Fibroblast of villous mesenchyme (primary cell): ENCODE measurements at regions not wholly inside any gene's neighbourhood (a gene's known extent, or its start where the extent isn't known, plus 50 kb on each side); places are given as distances from the start of the nearest gene placed in this dataset.
A peak's percentile ranks its signal among the peaks of the same experiment; 100 is the strongest.

Source experiments
- DNase-seq: peaks from one replicate; pipeline ENCODE4 v3.0.0-alpha.2; 2010; ENCODE audit warnings: low read depth
- H3K4me3 ChIP-seq: 2 replicates; pipeline ENCODE4 v1.5.1; 2011; ENCODE audit warnings: low read depth, mild to moderate bottlenecking, low read length
- CTCF ChIP-seq: IDR thresholded peaks from 2 replicates; pipeline ENCODE4 v1.5.1; 2012; ENCODE audit warnings: low read depth, mild to moderate bottlenecking, low read length; ENCODE audit not compliant: insufficient read depth

GRCh38 chr4:65791812-65792308 lies 121.6 kb upstream of the EPHA5 start:
- no peak for DNase-seq
- TF ChIP-seq CTCF: no peak
- no peak overlapping the region for H3K4me3 ChIP-seq

GRCh38 chr4:65791111-65791811 lies 121.0 kb upstream of the EPHA5 start:
- no peak overlapping the region for H3K4me3 ChIP-seq
- no peak for DNase-seq
- no peak for TF ChIP-seq CTCF

GRCh38 chr4:65789805-65790204 lies 119.5 kb upstream of the EPHA5 start:
- no peak for DNase-seq
- H3K4me3 ChIP-seq: no peak overlapping the region
- no peak for TF ChIP-seq CTCF

GRCh38 chr4:65789341-65789740 lies 119.1 kb upstream of the EPHA5 start:
- no peak overlapping the region for H3K4me3 ChIP-seq
- no peak for TF ChIP-seq CTCF
- no peak for DNase-seq

- no peak overlapping the region for H3K4me3 ChIP-seq
- no peak for DNase-seq
- TF ChIP-seq CTCF: no peak
Measured at GRCh38 chr4:65777270-65777669, 107.0 kb upstream of the EPHA5 start.

- DNase-seq: no peak
- TF ChIP-seq CTCF: no peak
- H3K4me3 ChIP-seq: no peak overlapping the region
Measured at GRCh38 chr4:65773636-65774035, 103.3 kb upstream of the EPHA5 start.

- peak; percentile 11 for DNase-seq
- no peak for TF ChIP-seq CTCF
- H3K4me3 ChIP-seq: no peak overlapping the region
Measured at GRCh38 chr4:65747386-65747785, 77.1 kb upstream of the EPHA5 start.
